ENCODE measurements at regions not wholly inside any gene's neighbourhood (a gene's known extent, or its start where the extent isn't known, plus 50 kb on each side); places are given as distances from the start of the nearest gene placed in this dataset.

GRCh38 chr1:165075725-165076370, 280.7 kb downstream of the LMX1A start:
- Mint-ChIP-seq H3K9me3 (peaks cover 0 to 10% (median 0%) of the 10 kb centered on the region in 11 donors), H3K36me3 (no peaks in the 10 kb centered on the region), H3K27me3 (peaks cover 0 to 25% (median 0%) of the 10 kb centered on the region in 5 donors), H3K4me1 (no peaks in the 10 kb centered on the region), H3K4me3 (no peak overlapping the region), H3K27ac (no peak overlapping the region)
- ChIA-PET POLR2A (no interaction called here), CTCF (interaction anchor here (0.7 kb wide), 1 partner anchor 274 kb away, joined by 3 read pairs; no protein-coding TSS in a partner anchor)
- no peak for DNase-seq
- Histone ChIP-seq H3K4me1 (ENCODE audit: control insufficient read depth in 2 of 2, insufficient read depth in 2 of 2, low read length in 2 of 2) (no peaks in the 10 kb centered on the region), H3K4me3 (ENCODE audit: low read length) (no peak overlapping the region), H3K9me3 (ENCODE audit: control insufficient read depth in 2 of 3, low read length in 3 of 3) (no peaks in the 10 kb centered on the region), H3K27me3 (ENCODE audit: control insufficient read depth in 2 of 2, insufficient read depth in 2 of 2, low read length in 2 of 2) (no peaks in the 10 kb centered on the region), H3K36me3 (ENCODE audit: control insufficient read depth in 2 of 3, insufficient read depth in 3 of 3, low read length in 3 of 3) (no peaks in the 10 kb centered on the region), H3K27ac (ENCODE audit: low read depth, low read length) (no peak overlapping the region)
- ATAC-seq, result no peak
- intact Hi-C loops (cut with micrococcal nuclease), result no loop called here

GRCh38 chr1:165073185-165074007, 283.1 kb downstream of the LMX1A start:
- no peak overlapping the region for H3K27ac ChIP-seq (ENCODE audit: low read depth, low read length)
- Mint-ChIP-seq H3K4me1 (no peaks in the 10 kb centered on the region), H3K27me3 (peaks cover 0 to 22% (median 0%) of the 10 kb centered on the region in 5 donors), H3K27ac (no peak overlapping the region), H3K36me3 (no peaks in the 10 kb centered on the region), H3K9me3 (peaks cover 0 to 6% (median 0%) of the 10 kb centered on the region in 11 donors), H3K4me3 (no peak overlapping the region)
- POLR2A ChIA-PET, result no interaction called here
- no peaks in the 10 kb centered on the region for H3K9me3 ChIP-seq (ENCODE audit: control insufficient read depth in 2 of 3, low read length in 3 of 3)
- no peak overlapping the region for H3K4me3 ChIP-seq (ENCODE audit: low read length)
- H3K27me3 ChIP-seq (ENCODE audit: control insufficient read depth in 2 of 2, insufficient read depth in 2 of 2, low read length in 2 of 2), result no peaks in the 10 kb centered on the region
- intact Hi-C loops (cut with micrococcal nuclease), result loop anchor here in 1 of 2 donors (2.0 kb wide), 1 partner anchor 1713 kb away; no protein-coding TSS in a partner anchor
- no peaks in the 10 kb centered on the region for H3K4me1 ChIP-seq (ENCODE audit: control insufficient read depth in 2 of 2, insufficient read depth in 2 of 2, low read length in 2 of 2)
- CTCF ChIA-PET, result interaction anchor here (0.6 kb wide), 1 partner anchor 807 kb away, joined by 4 read pairs; no protein-coding TSS in a partner anchor
- DNase-seq, result no peak
- H3K36me3 ChIP-seq (ENCODE audit: control insufficient read depth in 2 of 3, insufficient read depth in 3 of 3, low read length in 3 of 3), result no peaks in the 10 kb centered on the region
- ATAC-seq, result no peak

- ChIA-PET POLR2A (no interaction called here), CTCF (no interaction called here)
- intact Hi-C loops (cut with micrococcal nuclease), result no loop called here
- peaks cover 0 to 13% (median 0%) of the 10 kb centered on the region in 5 donors for H3K27me3 Mint-ChIP-seq
- no peak for DNase-seq
- peaks cover 0 to 4% (median 0%) of the 10 kb centered on the region in 11 donors for H3K9me3 Mint-ChIP-seq
- H3K27ac ChIP-seq (ENCODE audit: low read depth, low read length), result no peak overlapping the region
- no peaks in the 10 kb centered on the region for H3K9me3 ChIP-seq (ENCODE audit: control insufficient read depth in 2 of 3, low read length in 3 of 3)
- H3K4me1 ChIP-seq (ENCODE audit: control insufficient read depth in 2 of 2, insufficient read depth in 2 of 2, low read length in 2 of 2), result no peaks in the 10 kb centered on the region
- H3K36me3 Mint-ChIP-seq, result no peaks in the 10 kb centered on the region
- H3K4me3 Mint-ChIP-seq, result no peak overlapping the region
- H3K4me3 ChIP-seq (ENCODE audit: low read length), result no peak overlapping the region
- H3K27ac Mint-ChIP-seq, result no peak overlapping the region
- ATAC-seq, result no peak
- H3K27me3 ChIP-seq (ENCODE audit: control insufficient read depth in 2 of 2, insufficient read depth in 2 of 2, low read length in 2 of 2), result no peaks in the 10 kb centered on the region
- H3K4me1 Mint-ChIP-seq, result no peaks in the 10 kb centered on the region
- H3K36me3 ChIP-seq (ENCODE audit: control insufficient read depth in 2 of 3, insufficient read depth in 3 of 3, low read length in 3 of 3), result no peaks in the 10 kb centered on the region
Measured at GRCh38 chr1:165070675-165071074, 285.8 kb downstream of the LMX1A start.

- peaks cover 0 to 8% (median 0%) of the 10 kb centered on the region in 5 donors for H3K27me3 Mint-ChIP-seq
Measured at GRCh38 chr1:165069829-165070228, 286.7 kb downstream of the LMX1A start.

GRCh38 chr1:165068741-165069140, 287.8 kb downstream of the LMX1A start:
- H3K36me3 ChIP-seq (ENCODE audit: control insufficient read depth in 2 of 3, insufficient read depth in 3 of 3, low read length in 3 of 3), result no peaks in the 10 kb centered on the region
- no peak for DNase-seq
- no peaks in the 10 kb centered on the region for H3K27me3 ChIP-seq (ENCODE audit: control insufficient read depth in 2 of 2, insufficient read depth in 2 of 2, low read length in 2 of 2)
- peaks cover 0 to 7% (median 0%) of the 10 kb centered on the region in 11 donors for H3K9me3 Mint-ChIP-seq
- ChIA-PET CTCF (no interaction called here), POLR2A (no interaction called here)
- no peaks in the 10 kb centered on the region for H3K4me1 ChIP-seq (ENCODE audit: control insufficient read depth in 2 of 2, insufficient read depth in 2 of 2, low read length in 2 of 2)
- H3K27ac Mint-ChIP-seq, result no peak overlapping the region
- no peak for ATAC-seq
- H3K4me3 ChIP-seq (ENCODE audit: low read length), result no peak overlapping the region
- no peaks in the 10 kb centered on the region for H3K9me3 ChIP-seq (ENCODE audit: control insufficient read depth in 2 of 3, low read length in 3 of 3)
- no peak overlapping the region for H3K27ac ChIP-seq (ENCODE audit: low read depth, low read length)
- no peaks in the 10 kb centered on the region for H3K27me3 Mint-ChIP-seq
- H3K4me1 Mint-ChIP-seq, result no peaks in the 10 kb centered on the region
- intact Hi-C loops (cut with micrococcal nuclease), result no loop called here
- no peak overlapping the region for H3K4me3 Mint-ChIP-seq
- H3K36me3 Mint-ChIP-seq, result no peaks in the 10 kb centered on the region

More at GRCh38 chr1:165069829-165070228, 286.7 kb downstream of the LMX1A start:
- Histone ChIP-seq H3K27me3 (ENCODE audit: control insufficient read depth in 2 of 2, insufficient read depth in 2 of 2, low read length in 2 of 2) (no peaks in the 10 kb centered on the region), H3K4me3 (ENCODE audit: low read length) (no peak overlapping the region), H3K9me3 (ENCODE audit: control insufficient read depth in 2 of 3, low read length in 3 of 3) (no peaks in the 10 kb centered on the region), H3K27ac (ENCODE audit: low read depth, low read length) (no peak overlapping the region), H3K36me3 (ENCODE audit: control insufficient read depth in 2 of 3, insufficient read depth in 3 of 3, low read length in 3 of 3) (no peaks in the 10 kb centered on the region), H3K4me1 (ENCODE audit: control insufficient read depth in 2 of 2, insufficient read depth in 2 of 2, low read length in 2 of 2) (no peaks in the 10 kb centered on the region)
- ATAC-seq, result no peak
- intact Hi-C loops (cut with micrococcal nuclease), result no loop called here
- H3K4me3 Mint-ChIP-seq, result no peak overlapping the region
- H3K4me1 Mint-ChIP-seq, result no peaks in the 10 kb centered on the region
- POLR2A ChIA-PET, result no interaction called here
- no peak overlapping the region for H3K27ac Mint-ChIP-seq
- peaks cover 0 to 5% (median 0%) of the 10 kb centered on the region in 11 donors for H3K9me3 Mint-ChIP-seq
- CTCF ChIA-PET, result no interaction called here
- no peak for DNase-seq
- H3K36me3 Mint-ChIP-seq, result no peaks in the 10 kb centered on the region

GRCh38 chr1:165067829-165068228, 288.7 kb downstream of the LMX1A start:
- Histone ChIP-seq H3K36me3 (ENCODE audit: control insufficient read depth in 2 of 3, insufficient read depth in 3 of 3, low read length in 3 of 3) (no peaks in the 10 kb centered on the region), H3K4me1 (ENCODE audit: control insufficient read depth in 2 of 2, insufficient read depth in 2 of 2, low read length in 2 of 2) (no peaks in the 10 kb centered on the region), H3K9me3 (ENCODE audit: control insufficient read depth in 2 of 3, low read length in 3 of 3) (no peaks in the 10 kb centered on the region), H3K27ac (ENCODE audit: low read depth, low read length) (no peak overlapping the region), H3K4me3 (ENCODE audit: low read length) (no peak overlapping the region), H3K27me3 (ENCODE audit: control insufficient read depth in 2 of 2, insufficient read depth in 2 of 2, low read length in 2 of 2) (no peaks in the 10 kb centered on the region)
- Mint-ChIP-seq H3K27ac (no peak overlapping the region), H3K4me3 (no peak overlapping the region), H3K4me1 (no peaks in the 10 kb centered on the region), H3K9me3 (peaks cover 0 to 7% (median 0%) of the 10 kb centered on the region in 11 donors), H3K36me3 (no peaks in the 10 kb centered on the region), H3K27me3 (no peaks in the 10 kb centered on the region)
- intact Hi-C loops (cut with micrococcal nuclease), result no loop called here
- no peak for DNase-seq
- CTCF ChIA-PET, result no interaction called here
- ATAC-seq, result no peak
- POLR2A ChIA-PET, result no interaction called here

All from naive thymus-derived CD4-positive, alpha-beta T cell (primary cell).